GM18861 (cell line): ENCODE measurements at regions not wholly inside any gene's neighbourhood (a gene's known extent, or its start where the extent isn't known, plus 50 kb on each side); places are given as distances from the start of the nearest gene placed in this dataset.
"Not testable (repeated sequence)": the region's sequence is repeated elsewhere in the genome, so short reads cannot be mapped to it uniquely, and the experiment has no call there.

ENCODE experiments used
- ATAC-seq: cut with Tn5 transposase; IDR thresholded peaks from one replicate; pipeline ENCODE4 v1.9.1; 2021; ENCODE audit not compliant: unreplicated experiment

GRCh38 chr6:76856065-76856464 lies 607.2 kb downstream of the HTR1B start:
- no peak for ATAC-seq

DNA sequence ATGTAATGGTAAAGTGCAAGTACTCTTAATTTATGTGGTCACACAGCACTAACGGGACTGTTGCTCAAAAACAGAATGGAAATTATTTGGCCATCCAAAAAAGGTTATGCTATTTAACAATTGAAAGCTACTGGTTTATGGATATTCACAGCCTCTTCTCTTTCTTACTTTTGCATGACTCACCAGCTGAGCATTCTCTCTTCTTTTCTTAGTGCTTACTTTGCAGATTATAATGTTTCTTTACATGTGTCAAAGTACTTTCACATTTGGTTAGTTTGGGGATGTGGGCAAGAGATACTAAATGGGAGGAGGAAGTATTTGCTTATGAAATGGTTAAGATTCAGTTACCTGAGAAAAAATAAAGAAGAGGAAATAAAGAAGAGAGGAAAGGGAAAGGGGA lies 610.5 kb downstream of the HTR1B start:
- ATAC-seq = no peak

DNA sequence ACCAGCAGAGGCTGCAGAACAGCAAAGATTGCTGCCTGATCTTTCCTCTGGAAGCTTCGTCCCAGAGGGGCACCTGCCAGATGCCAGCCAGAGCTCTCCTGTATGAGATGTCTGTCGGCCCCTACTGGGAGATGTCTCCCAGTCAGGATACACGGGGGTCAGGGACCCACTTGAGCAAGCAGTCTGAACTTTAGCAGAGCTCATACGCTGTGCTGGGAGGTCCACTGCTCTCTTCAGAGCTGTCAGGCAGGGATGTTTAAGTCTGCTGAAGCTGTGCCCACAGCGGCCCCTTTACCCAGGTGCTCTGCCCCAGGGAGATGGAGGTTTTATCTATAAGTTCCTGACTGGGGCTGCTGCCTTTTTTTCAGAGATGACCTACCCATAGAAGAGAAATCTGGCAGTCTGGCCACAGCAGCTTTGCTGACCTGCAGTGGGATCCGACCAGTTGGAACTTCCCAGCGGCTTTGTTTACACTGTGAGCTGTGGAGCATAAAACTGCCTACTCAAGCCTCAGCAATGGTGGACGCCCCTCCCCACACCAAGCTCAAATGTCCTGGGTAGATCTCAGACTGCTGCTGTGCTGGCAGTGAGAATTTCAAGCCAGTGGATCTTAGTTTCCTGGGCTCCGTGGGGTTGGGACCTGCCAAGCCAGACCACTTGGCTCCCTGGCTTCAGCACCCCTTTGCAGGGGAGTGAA lies 613.9 kb downstream of the HTR1B start:
- not testable (repeated sequence) for ATAC-seq

GRCh38 chr6:76843054-76843822 lies 620.1 kb downstream of the HTR1B start:
- ATAC-seq = no peak

DNA sequence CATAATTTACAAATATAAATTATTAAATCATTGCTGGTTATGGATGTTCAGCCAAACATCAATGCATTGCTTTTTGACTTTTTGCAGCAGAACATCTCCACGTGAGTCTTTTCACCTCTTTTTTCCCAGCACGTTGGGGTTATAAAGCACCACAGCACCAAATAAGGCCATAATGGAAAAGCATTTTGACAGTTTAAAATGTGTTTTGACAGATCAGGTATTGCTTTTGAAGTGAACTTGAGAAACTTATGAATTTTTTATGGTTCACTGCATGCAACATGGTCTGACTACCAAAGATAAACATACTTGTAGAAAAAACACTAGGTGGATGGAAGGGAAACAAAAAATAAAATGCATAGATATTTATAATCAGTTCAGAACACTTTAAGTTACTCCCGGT lies 622.4 kb downstream of the HTR1B start:
- no peak for ATAC-seq

- no peak for ATAC-seq
Observed at GRCh38 chr6:76840041-76840745, 623.1 kb downstream of the HTR1B start.

- ATAC-seq = no peak
Observed at GRCh38 chr6:76839505-76839904, 623.8 kb downstream of the HTR1B start.

DNA sequence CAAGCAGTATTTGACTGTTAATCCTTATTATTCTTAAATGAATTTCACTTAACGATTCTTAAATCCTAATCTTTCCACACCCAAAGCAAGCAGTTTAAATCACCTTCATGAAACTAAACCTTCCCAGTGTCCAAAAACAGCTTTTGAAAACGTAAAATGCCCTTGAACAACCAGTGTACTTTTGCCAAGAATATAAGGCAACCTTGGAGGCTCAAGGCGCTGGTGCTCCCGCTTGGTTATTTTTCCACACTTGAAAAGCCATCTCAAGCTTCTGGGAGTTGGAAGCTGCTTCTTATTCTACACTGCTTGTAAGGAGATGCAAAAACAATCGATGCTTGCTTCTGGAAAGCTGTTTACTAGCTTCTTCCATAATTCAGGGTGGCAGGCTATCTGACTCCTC lies 625.7 kb downstream of the HTR1B start:
- no peak for ATAC-seq

DNA sequence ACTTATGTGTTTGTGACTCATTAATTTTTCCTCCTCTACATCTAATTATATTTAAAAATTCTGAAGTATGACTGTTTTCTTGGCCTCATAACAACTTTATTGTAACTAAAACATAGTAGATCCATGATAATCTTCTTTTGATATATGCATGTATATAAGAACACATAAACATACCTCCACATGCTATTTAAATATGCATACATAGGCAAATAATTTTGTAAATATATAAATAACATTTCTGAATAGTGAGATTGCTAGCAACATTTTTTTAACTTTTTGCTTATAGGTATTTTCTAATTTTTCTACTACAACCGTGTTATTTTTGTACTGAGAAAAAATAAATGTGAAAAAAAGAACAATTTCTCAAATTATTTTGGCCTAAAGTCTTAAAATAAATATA lies 627.6 kb downstream of the HTR1B start:
- no peak for ATAC-seq

DNA sequence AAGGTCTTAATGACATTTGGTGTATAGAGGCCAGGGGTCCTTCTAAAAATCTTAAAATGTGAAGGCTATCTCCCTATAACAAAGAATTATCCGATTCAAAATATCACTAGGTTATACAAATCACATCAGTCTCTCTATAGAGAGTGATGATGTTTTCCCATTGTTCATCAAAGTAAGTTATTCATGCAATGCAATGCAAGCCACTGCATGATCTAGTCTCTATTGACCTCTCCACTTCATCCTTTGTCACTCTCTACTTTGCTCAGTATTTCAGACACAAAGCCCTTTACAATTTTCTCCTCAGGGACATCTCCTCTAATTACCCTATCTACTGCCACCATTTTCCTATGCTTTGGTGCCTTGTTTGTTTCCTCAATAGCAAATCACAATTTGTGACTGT lies 628.0 kb downstream of the HTR1B start:
- ATAC-seq = no peak

- ATAC-seq = no peak
Observed at GRCh38 chr6:76834399-76834798, 628.9 kb downstream of the HTR1B start.

GRCh38 chr6:76831299-76831698 lies 632.0 kb downstream of the HTR1B start:
- no peak for ATAC-seq

GRCh38 chr6:76823578-76823977 lies 639.7 kb downstream of the HTR1B start:
- not testable (repeated sequence) for ATAC-seq

GRCh38 chr6:76818451-76818850 lies 644.8 kb downstream of the HTR1B start:
- no peak for ATAC-seq

DNA sequence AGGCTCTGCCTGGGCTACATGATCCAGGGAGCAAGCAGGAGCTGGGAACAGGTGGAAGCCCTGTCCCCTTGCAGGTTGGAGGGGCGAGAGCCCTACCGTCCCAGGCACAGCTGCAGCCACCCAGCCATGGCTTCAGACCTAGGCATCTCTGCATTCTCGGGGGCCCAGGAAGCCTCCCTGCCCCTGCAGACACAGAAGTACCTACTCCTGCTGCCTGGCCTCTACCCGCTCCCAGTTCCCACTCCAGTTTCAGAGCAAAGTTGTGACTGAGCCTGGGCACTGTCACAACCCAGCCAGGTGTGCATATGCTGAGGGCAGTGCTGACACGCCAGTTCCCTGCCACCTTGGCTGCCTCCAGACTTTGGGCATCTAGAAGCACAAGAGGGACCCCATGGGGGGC lies 645.9 kb downstream of the HTR1B start:
- ATAC-seq = no peak

- ATAC-seq = no peak
Observed at GRCh38 chr6:76814496-76815458, 648.5 kb downstream of the HTR1B start.

DNA sequence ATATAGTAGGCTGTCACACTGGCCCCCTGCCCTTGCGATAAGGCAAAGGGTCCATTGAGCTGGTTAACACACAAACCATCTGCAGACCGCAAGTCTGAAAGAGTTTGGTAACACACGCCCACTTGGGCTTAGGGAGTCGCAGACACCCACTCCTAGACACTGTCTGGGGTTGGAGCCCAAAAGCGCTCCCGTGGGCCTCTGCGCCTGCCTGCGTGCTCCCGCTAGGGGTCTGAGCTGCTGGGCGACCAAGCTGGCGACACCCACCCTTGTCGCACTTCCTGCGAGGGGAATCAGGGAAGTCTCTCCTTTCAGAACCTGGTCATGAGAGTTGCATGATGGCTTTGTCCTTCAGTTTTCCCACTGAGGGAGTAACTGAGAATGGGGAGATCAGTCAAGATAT lies 653.0 kb downstream of the HTR1B start:
- no peak for ATAC-seq

DNA sequence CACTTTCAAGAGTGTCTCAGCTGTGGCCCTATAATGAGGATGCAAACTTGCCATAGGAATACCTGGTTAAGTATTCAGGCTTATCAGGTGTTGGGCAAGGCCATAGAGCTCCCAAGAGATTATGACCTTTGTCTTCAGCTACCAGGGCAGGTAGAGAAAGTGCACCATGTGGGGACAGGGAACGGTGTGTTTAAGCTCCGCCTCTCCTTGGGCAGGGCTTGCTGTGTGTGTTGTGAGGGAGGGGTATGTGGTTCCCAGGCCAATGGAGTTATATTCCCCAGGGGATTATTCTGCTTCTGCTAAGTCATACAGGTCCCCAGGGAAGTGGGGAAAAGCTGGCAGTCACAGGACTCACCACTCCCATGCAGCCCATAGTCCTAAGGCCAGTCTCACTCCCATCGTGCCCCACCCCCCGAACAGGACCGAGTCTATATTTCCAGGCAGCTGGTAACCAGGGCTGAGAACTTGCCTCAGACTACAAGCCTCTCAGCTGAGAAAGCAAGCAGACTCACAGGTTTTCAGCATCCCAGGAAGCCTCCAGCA lies 660.2 kb downstream of the HTR1B start:
- no peak for ATAC-seq

- no peak for ATAC-seq
Observed at GRCh38 chr6:76792394-76792793, 670.9 kb downstream of the HTR1B start.

DNA sequence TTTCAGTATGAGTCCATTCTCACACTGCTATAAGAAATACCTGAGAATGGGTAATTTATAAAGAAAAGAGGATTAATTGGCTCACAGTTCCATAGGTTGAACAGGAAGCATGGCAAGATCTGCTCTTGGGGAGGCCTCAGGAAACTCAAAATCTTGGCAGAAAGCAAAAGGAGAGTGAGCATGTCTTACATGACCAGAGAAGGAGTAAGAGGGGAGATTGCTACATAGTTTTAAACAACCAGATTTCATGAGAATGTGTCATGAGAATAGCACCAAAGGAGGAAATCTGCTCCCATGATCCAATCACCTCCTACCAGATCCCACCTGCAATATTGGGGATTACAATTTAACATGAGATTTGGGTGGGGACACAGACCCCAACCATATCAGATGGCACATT lies 672.4 kb downstream of the HTR1B start:
- ATAC-seq = no peak
